ENCODE measurements at regions not wholly inside any gene's neighbourhood (a gene's known extent, or its start where the extent isn't known, plus 50 kb on each side); places are given as distances from the start of the nearest gene placed in this dataset.

- H3K36me3 ChIP-seq (ENCODE audit: control insufficient read depth in 2 of 3, insufficient read depth in 3 of 3, low read length in 3 of 3): no peaks in the 10 kb centered on the region
- intact Hi-C loops (cut with micrococcal nuclease): no loop called here
- Mint-ChIP-seq H3K27ac (no peak overlapping the region), H3K9me3 (peaks cover 0 to 5% (median 0%) of the 10 kb centered on the region in 11 donors), H3K36me3 (no peaks in the 10 kb centered on the region), H3K27me3 (peaks cover 5 to 22% (median 17%) of the 10 kb centered on the region in 5 donors), H3K4me1 (no peaks in the 10 kb centered on the region), H3K4me3 (no peak overlapping the region)
- ATAC-seq: no peak
- H3K4me3 ChIP-seq (ENCODE audit: low read length): no peak overlapping the region
- H3K4me1 ChIP-seq (ENCODE audit: control insufficient read depth in 2 of 2, insufficient read depth in 2 of 2, low read length in 2 of 2): no peaks in the 10 kb centered on the region
- ChIA-PET CTCF (no interaction called here), POLR2A (no interaction called here)
- DNase-seq: no peak
- no peak overlapping the region for H3K27ac ChIP-seq (ENCODE audit: low read depth, low read length)
- no peaks in the 10 kb centered on the region for H3K27me3 ChIP-seq (ENCODE audit: control insufficient read depth in 2 of 2, insufficient read depth in 2 of 2, low read length in 2 of 2)
- no peaks in the 10 kb centered on the region for H3K9me3 ChIP-seq (ENCODE audit: control insufficient read depth in 2 of 3, low read length in 3 of 3)
Measured at GRCh38 chr3:40669176-40669575, 144.4 kb downstream of the ZNF621 start.

- ChIA-PET CTCF (no interaction called here), POLR2A (interaction anchor here (0.5 kb wide), 1 partner anchor 12 kb away, joined by 3 read pairs; no protein-coding TSS in a partner anchor)
- H3K36me3 ChIP-seq (ENCODE audit: control insufficient read depth in 2 of 3, insufficient read depth in 3 of 3, low read length in 3 of 3): no peaks in the 10 kb centered on the region
- peaks cover 6 to 23% (median 13%) of the 10 kb centered on the region in 5 donors for H3K27me3 Mint-ChIP-seq
- DNase-seq (no peak), ATAC-seq (no peak)
- H3K27ac ChIP-seq (ENCODE audit: low read depth, low read length): no peak overlapping the region
- peaks cover 0 to 3% (median 0%) of the 10 kb centered on the region in 11 donors for H3K9me3 Mint-ChIP-seq
- H3K4me1 Mint-ChIP-seq: no peaks in the 10 kb centered on the region
- H3K9me3 ChIP-seq (ENCODE audit: control insufficient read depth in 2 of 3, low read length in 3 of 3): no peaks in the 10 kb centered on the region
- intact Hi-C loops (cut with micrococcal nuclease): no loop called here
- no peaks in the 10 kb centered on the region for H3K36me3 Mint-ChIP-seq
- H3K4me1 ChIP-seq (ENCODE audit: control insufficient read depth in 2 of 2, insufficient read depth in 2 of 2, low read length in 2 of 2): no peaks in the 10 kb centered on the region
- H3K4me3 Mint-ChIP-seq: no peak overlapping the region
- no peak overlapping the region for H3K4me3 ChIP-seq (ENCODE audit: low read length)
- no peak overlapping the region for H3K27ac Mint-ChIP-seq
- no peaks in the 10 kb centered on the region for H3K27me3 ChIP-seq (ENCODE audit: control insufficient read depth in 2 of 2, insufficient read depth in 2 of 2, low read length in 2 of 2)
Measured at GRCh38 chr3:40672861-40673260, 148.1 kb downstream of the ZNF621 start.

- no peaks in the 10 kb centered on the region for H3K4me1 Mint-ChIP-seq
- H3K27me3 Mint-ChIP-seq: peaks cover 0 to 13% (median 6%) of the 10 kb centered on the region in 5 donors
- no peak overlapping the region for H3K27ac Mint-ChIP-seq
- ChIA-PET CTCF (no interaction called here), POLR2A (no interaction called here)
- DNase-seq (no peak), ATAC-seq (no peak)
- no peaks in the 10 kb centered on the region for H3K36me3 Mint-ChIP-seq
- Histone ChIP-seq H3K27me3 (ENCODE audit: control insufficient read depth in 2 of 2, insufficient read depth in 2 of 2, low read length in 2 of 2) (no peaks in the 10 kb centered on the region), H3K36me3 (ENCODE audit: control insufficient read depth in 2 of 3, insufficient read depth in 3 of 3, low read length in 3 of 3) (no peaks in the 10 kb centered on the region), H3K4me3 (ENCODE audit: low read length) (no peak overlapping the region), H3K9me3 (ENCODE audit: control insufficient read depth in 2 of 3, low read length in 3 of 3) (no peaks in the 10 kb centered on the region), H3K4me1 (ENCODE audit: control insufficient read depth in 2 of 2, insufficient read depth in 2 of 2, low read length in 2 of 2) (no peaks in the 10 kb centered on the region), H3K27ac (ENCODE audit: low read depth, low read length) (no peak overlapping the region)
- no peak overlapping the region for H3K4me3 Mint-ChIP-seq
- intact Hi-C loops (cut with micrococcal nuclease): no loop called here
- peaks cover 0 to 3% (median 0%) of the 10 kb centered on the region in 11 donors for H3K9me3 Mint-ChIP-seq
Measured at GRCh38 chr3:40677321-40677720, 152.6 kb downstream of the ZNF621 start.

- intact Hi-C loops (cut with micrococcal nuclease): no loop called here
- H3K4me1 ChIP-seq (ENCODE audit: control insufficient read depth in 2 of 2, insufficient read depth in 2 of 2, low read length in 2 of 2): no peaks in the 10 kb centered on the region
- DNase-seq (no peak), ATAC-seq (no peak)
- Mint-ChIP-seq H3K4me3 (no peak overlapping the region), H3K9me3 (peaks cover 0 to 3% (median 0%) of the 10 kb centered on the region in 11 donors), H3K36me3 (no peaks in the 10 kb centered on the region), H3K4me1 (no peaks in the 10 kb centered on the region), H3K27me3 (peaks cover 0 to 13% (median 6%) of the 10 kb centered on the region in 5 donors), H3K27ac (no peak overlapping the region)
- H3K27me3 ChIP-seq (ENCODE audit: control insufficient read depth in 2 of 2, insufficient read depth in 2 of 2, low read length in 2 of 2): no peaks in the 10 kb centered on the region
- no peaks in the 10 kb centered on the region for H3K36me3 ChIP-seq (ENCODE audit: control insufficient read depth in 2 of 3, insufficient read depth in 3 of 3, low read length in 3 of 3)
- CTCF ChIA-PET: no interaction called here
- H3K27ac ChIP-seq (ENCODE audit: low read depth, low read length): no peak overlapping the region
- POLR2A ChIA-PET: no interaction called here
- H3K9me3 ChIP-seq (ENCODE audit: control insufficient read depth in 2 of 3, low read length in 3 of 3): no peaks in the 10 kb centered on the region
- no peak overlapping the region for H3K4me3 ChIP-seq (ENCODE audit: low read length)
Measured at GRCh38 chr3:40677749-40678148, 153.0 kb downstream of the ZNF621 start.

- no peak for ATAC-seq
- ChIA-PET POLR2A (no interaction called here), CTCF (no interaction called here)
- Mint-ChIP-seq H3K9me3 (no peaks in the 10 kb centered on the region), H3K36me3 (no peaks in the 10 kb centered on the region), H3K4me1 (no peaks in the 10 kb centered on the region), H3K27me3 (peaks cover 0 to 13% (median 4%) of the 10 kb centered on the region in 5 donors), H3K4me3 (no peak overlapping the region), H3K27ac (no peak overlapping the region)
- Histone ChIP-seq H3K36me3 (ENCODE audit: control insufficient read depth in 2 of 3, insufficient read depth in 3 of 3, low read length in 3 of 3) (no peaks in the 10 kb centered on the region), H3K4me1 (ENCODE audit: control insufficient read depth in 2 of 2, insufficient read depth in 2 of 2, low read length in 2 of 2) (no peaks in the 10 kb centered on the region), H3K4me3 (ENCODE audit: low read length) (no peak overlapping the region), H3K9me3 (ENCODE audit: control insufficient read depth in 2 of 3, low read length in 3 of 3) (no peaks in the 10 kb centered on the region), H3K27ac (ENCODE audit: low read depth, low read length) (no peak overlapping the region), H3K27me3 (ENCODE audit: control insufficient read depth in 2 of 2, insufficient read depth in 2 of 2, low read length in 2 of 2) (no peaks in the 10 kb centered on the region)
- intact Hi-C loops (cut with micrococcal nuclease): no loop called here
- DNase-seq: no peak
Measured at GRCh38 chr3:40679290-40679689, 154.5 kb downstream of the ZNF621 start.

GRCh38 chr3:40680685-40681657 is 156.2 kb downstream of the ZNF621 start:
- H3K27me3 Mint-ChIP-seq: peaks cover 0 to 14% (median 3%) of the 10 kb centered on the region in 5 donors
- POLR2A ChIA-PET: no interaction called here
- Histone ChIP-seq H3K27me3 (ENCODE audit: control insufficient read depth in 2 of 2, insufficient read depth in 2 of 2, low read length in 2 of 2) (no peaks in the 10 kb centered on the region), H3K27ac (ENCODE audit: low read depth, low read length) (no peak overlapping the region), H3K4me1 (ENCODE audit: control insufficient read depth in 2 of 2, insufficient read depth in 2 of 2, low read length in 2 of 2) (no peaks in the 10 kb centered on the region), H3K4me3 (ENCODE audit: low read length) (no peak overlapping the region), H3K36me3 (ENCODE audit: control insufficient read depth in 2 of 3, insufficient read depth in 3 of 3, low read length in 3 of 3) (no peaks in the 10 kb centered on the region), H3K9me3 (ENCODE audit: control insufficient read depth in 2 of 3, low read length in 3 of 3) (no peaks in the 10 kb centered on the region)
- ATAC-seq (no peak), DNase-seq (no peak)
- intact Hi-C loops (cut with micrococcal nuclease): no loop called here
- CTCF ChIA-PET: no interaction called here
- no peaks in the 10 kb centered on the region for H3K36me3 Mint-ChIP-seq
- H3K4me3 Mint-ChIP-seq: no peak overlapping the region
- H3K9me3 Mint-ChIP-seq: no peaks in the 10 kb centered on the region
- no peaks in the 10 kb centered on the region for H3K4me1 Mint-ChIP-seq
- H3K27ac Mint-ChIP-seq: no peak overlapping the region

- Mint-ChIP-seq H3K27me3 (peaks cover 0 to 18% (median 4%) of the 10 kb centered on the region in 5 donors), H3K4me1 (no peaks in the 10 kb centered on the region), H3K9me3 (no peaks in the 10 kb centered on the region), H3K4me3 (no peak overlapping the region), H3K27ac (no peak overlapping the region), H3K36me3 (no peaks in the 10 kb centered on the region)
- Histone ChIP-seq H3K9me3 (ENCODE audit: control insufficient read depth in 2 of 3, low read length in 3 of 3) (no peaks in the 10 kb centered on the region), H3K4me3 (ENCODE audit: low read length) (no peak overlapping the region), H3K27ac (ENCODE audit: low read depth, low read length) (no peak overlapping the region), H3K4me1 (ENCODE audit: control insufficient read depth in 2 of 2, insufficient read depth in 2 of 2, low read length in 2 of 2) (no peaks in the 10 kb centered on the region), H3K27me3 (ENCODE audit: control insufficient read depth in 2 of 2, insufficient read depth in 2 of 2, low read length in 2 of 2) (no peaks in the 10 kb centered on the region), H3K36me3 (ENCODE audit: control insufficient read depth in 2 of 3, insufficient read depth in 3 of 3, low read length in 3 of 3) (no peaks in the 10 kb centered on the region)
- no peak for DNase-seq
- ChIA-PET POLR2A (no interaction called here), CTCF (no interaction called here)
- intact Hi-C loops (cut with micrococcal nuclease): no loop called here
- ATAC-seq: no peak
Measured at GRCh38 chr3:40681658-40682055, 156.9 kb downstream of the ZNF621 start.
